Psoas muscle (tissue), 7 donors: ENCODE measurements at regions not wholly inside any gene's neighbourhood (a gene's known extent, or its start where the extent isn't known, plus 50 kb on each side); places are given as distances from the start of the nearest gene placed in this dataset.

Source experiments
- ATAC-seq, 4 donors: fragments of 200-7000 bp; cut with Tn5 transposase; one replicate each; pipeline ENCODE4 v1.9.1; 2020; ENCODE audit warnings: moderate library complexity in 3 of 4, mild to moderate bottlenecking in 2 of 4
- DNase-seq, 2 donors: peaks; one replicate each; pipeline ENCODE4 v3.0.0-alpha.2; 2020
- H3K27ac ChIP-seq: fragments of 200-600 bp; one replicate; pipeline ENCODE4 v1.8.0; 2022
- H3K27me3 ChIP-seq, 3 donors: fragments of 200-600 bp in 1 of 3; one replicate each; pipeline versions ENCODE4 v1.6.1 to v1.8.0; 2013 to 2022; ENCODE audit warnings: low read length in 2 of 3, mild to moderate bottlenecking in 2 of 3, moderate library complexity in 1 of 3; ENCODE audit not compliant: insufficient read depth in 3 of 3
- H3K36me3 ChIP-seq, 2 donors: fragments of 200-600 bp in 1 of 2; one replicate each; pipeline versions ENCODE4 v1.6.1 to v1.8.0; 2013 to 2022; ENCODE audit warnings: low read depth in 1 of 2, mild to moderate bottlenecking in 1 of 2, moderate library complexity in 1 of 2; ENCODE audit not compliant: insufficient read depth in 1 of 2
- H3K4me1 ChIP-seq: fragments of 200-600 bp; one replicate; pipeline ENCODE4 v1.8.0; 2022
- H3K4me3 ChIP-seq: fragments of 200-600 bp; one replicate; pipeline ENCODE4 v1.8.0; 2022; ENCODE audit warnings: mild to moderate bottlenecking
- H3K9me3 ChIP-seq: fragments of 200-600 bp; one replicate; pipeline ENCODE4 v1.8.0; 2022
- CTCF ChIP-seq: fragments of 200-600 bp; IDR thresholded peaks from one replicate; pipeline ENCODE4 v1.8.0; 2022; ENCODE audit warnings: antibody characterized with exemption
- WGBS, 3 donors: extraction: QIAGEN DNeasy Blood & Tissue Kit; methylation state at CpG; one replicate each; pipeline versions ENCODE4 v1.1.6 to v1.1.7; 2013; 5-methylcytosine and 5-hydroxymethylcytosine counted together
- intact Hi-C, 2 donors: fragments of 100-400 bp; cut with DNase I; formaldehyde crosslinking; loops; one replicate each; pipeline versions ENCODE4 v1.11.0 to v1.14.2; 2022
- donor health status: healthy with polysubstance abuse.
- donor health status: DM: no; HTN: no; CAD: no; lungs with moderate emphysema.
- donor health status: Bipolar disorder and iron deficiency.
- donor health status: healthy.
- donor health status: DM: yes; HTN: yes; CAD: no.
- donor health status: DM: no; HTN: no; CAD: no.
- donor health status: DM: yes; HTN: yes; CAD: no.

- DNase-seq (no peak), ATAC-seq (no peak)
- H3K9me3 ChIP-seq = no peaks in the 10 kb centered on the region
- H3K4me3 ChIP-seq = no peak overlapping the region
- H3K36me3 ChIP-seq = no peaks in the 10 kb centered on the region
- no peak for TF ChIP-seq CTCF
- H3K4me1 ChIP-seq = no peaks in the 10 kb centered on the region
- no peak overlapping the region for H3K27ac ChIP-seq
- intact Hi-C loops = no loop called here
- H3K27me3 ChIP-seq = no peaks in the 10 kb centered on the region
Observed at GRCh38 chr21:19992540-19992939, 1005.7 kb upstream of the NCAM2 start.

- WGBS, 3 donors = 83 to 88% (median 87%) methylated on average over 4 of the region's 4 CpGs
- H3K27ac ChIP-seq = no peak overlapping the region
- DNase-seq = no peak
- ATAC-seq = no peak
- no peaks in the 10 kb centered on the region for H3K27me3 ChIP-seq
- no peaks in the 10 kb centered on the region for H3K9me3 ChIP-seq
- H3K4me1 ChIP-seq = no peaks in the 10 kb centered on the region
- TF ChIP-seq CTCF = no peak
- intact Hi-C loops = no loop called here
- no peaks in the 10 kb centered on the region for H3K36me3 ChIP-seq
- no peak overlapping the region for H3K4me3 ChIP-seq
Observed at GRCh38 chr21:19993268-19993667, 1004.9 kb upstream of the NCAM2 start.

- DNase-seq = no peak
- Histone ChIP-seq H3K36me3 (no peaks in the 10 kb centered on the region), H3K4me1 (no peaks in the 10 kb centered on the region), H3K27ac (no peak overlapping the region), H3K9me3 (no peaks in the 10 kb centered on the region), H3K27me3 (no peaks in the 10 kb centered on the region), H3K4me3 (no peak overlapping the region)
- no peak for TF ChIP-seq CTCF
- intact Hi-C loops = no loop called here
- no peak for ATAC-seq
- WGBS, 3 donors = 68 to 87% (median 79%) methylated on average over 7 of the region's 7 CpGs
Observed at GRCh38 chr21:19995253-19995652, 1003.0 kb upstream of the NCAM2 start.

DNA sequence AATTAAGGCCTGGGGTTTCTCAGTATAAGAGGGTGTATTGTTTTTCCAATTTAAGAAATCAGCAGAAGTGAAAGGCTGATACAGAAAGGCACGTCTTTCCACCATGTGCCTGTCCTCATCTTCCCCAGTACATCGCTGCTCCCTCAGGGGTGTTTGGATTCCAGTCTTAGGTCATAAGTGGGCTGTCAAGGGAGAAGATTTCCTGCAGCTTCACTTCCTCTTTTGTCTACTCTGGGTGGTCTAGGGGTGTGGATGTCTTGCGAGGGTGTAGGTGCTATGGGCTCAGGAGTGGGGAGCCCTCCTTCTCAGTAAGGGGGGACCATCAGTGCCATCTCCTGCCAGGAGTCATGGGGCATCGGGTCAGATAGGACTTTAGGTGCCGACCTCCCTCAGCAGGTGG lies 999.8 kb upstream of the NCAM2 start:
- DNase-seq = no peak
- Histone ChIP-seq H3K9me3 (no peaks in the 10 kb centered on the region), H3K27me3 (no peaks in the 10 kb centered on the region), H3K4me1 (no peaks in the 10 kb centered on the region), H3K4me3 (no peak overlapping the region), H3K27ac (no peak overlapping the region), H3K36me3 (no peaks in the 10 kb centered on the region)
- no peak for TF ChIP-seq CTCF
- WGBS, 3 donors = 89 to 95% (median 93%) methylated on average over 5 of the region's 5 CpGs
- intact Hi-C loops = no loop called here
- no peak for ATAC-seq

DNA sequence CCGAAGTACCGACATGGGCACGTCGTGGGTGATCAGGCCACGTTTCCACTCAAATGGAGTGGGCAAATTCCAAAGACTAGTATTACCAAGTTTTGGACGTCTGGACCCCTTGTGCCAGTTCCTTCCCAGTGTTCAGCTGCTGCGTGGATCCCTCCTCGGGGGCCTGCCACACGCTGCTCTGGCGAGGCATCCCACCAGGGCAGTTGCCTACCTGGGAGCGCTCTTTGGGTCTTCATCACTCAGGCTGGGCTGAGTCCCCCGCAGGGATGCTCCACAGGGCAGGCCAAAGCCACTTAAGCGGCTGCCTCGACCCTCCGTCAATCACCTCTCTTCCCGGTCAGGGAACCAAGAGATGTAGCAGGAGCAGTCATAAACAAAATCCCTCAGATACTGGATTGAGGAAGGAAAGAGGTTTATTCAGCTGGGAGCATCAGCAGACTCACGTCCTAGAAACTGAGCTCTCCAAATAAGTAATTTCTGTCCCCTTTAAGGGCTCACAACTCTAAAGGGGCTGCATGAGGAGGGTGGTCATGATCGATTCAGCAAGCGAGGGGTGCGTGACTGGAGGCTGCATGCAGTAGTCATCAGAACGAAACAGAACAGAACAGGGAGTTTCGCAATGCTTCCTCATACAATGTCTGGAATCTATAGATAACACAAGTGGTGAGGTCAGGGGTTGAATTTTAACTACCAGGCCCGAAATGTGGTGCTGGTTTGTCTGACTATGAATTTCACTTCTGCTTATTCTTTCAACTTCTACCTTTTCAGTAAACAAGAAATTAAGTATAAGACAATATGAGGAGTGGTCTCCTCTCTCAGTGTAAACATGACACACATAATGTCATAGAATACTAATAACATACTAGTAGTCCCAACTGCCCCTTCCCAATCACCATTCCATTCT lies 998.6 kb upstream of the NCAM2 start:
- 82 to 85% (median 83%) methylated on average over 23 of the region's 23 CpGs for WGBS, 3 donors
- DNase-seq (no peak), ATAC-seq (no peak)
- Histone ChIP-seq H3K4me1 (no peaks in the 10 kb centered on the region), H3K4me3 (no peak overlapping the region), H3K36me3 (no peaks in the 10 kb centered on the region), H3K27ac (no peak overlapping the region), H3K9me3 (no peaks in the 10 kb centered on the region), H3K27me3 (no peaks in the 10 kb centered on the region)
- TF ChIP-seq CTCF = no peak
- intact Hi-C loops = no loop called here
